IMR-90 (cell line): ENCODE measurements at regions not wholly inside any gene's neighbourhood (a gene's known extent, or its start where the extent isn't known, plus 50 kb on each side); places are given as distances from the start of the nearest gene placed in this dataset.

ENCODE experiments used
- ATAC-seq: fragments of 200-7000 bp; cut with Tn5 transposase; 2 replicates; pipeline ENCODE4 v1.9.1; 2020; ENCODE audit warnings: low read depth, mild to moderate bottlenecking, moderate library complexity
- BruUV-seq: library from RNA; stranded (reverse); fragments of 400-500 nt; replicated peaks from 2 replicates; lab custom pipeline; 2021; lab: Mats Ljungman, UMichigan
- CTCF ChIA-PET: fragments of 300-600 bp; formaldehyde crosslinking; extraction: SDS; loops from one replicate; lab custom pipeline; 2021; ENCODE audit warnings: antibody characterized with exemption; lab: Yijun Ruan, JAX
- POLR2A ChIA-PET: fragments of 300-600 bp; sonication (Branson Sonifier 250); formaldehyde crosslinking; loops from one replicate; lab custom pipeline; 2022; ENCODE audit warnings: antibody characterized with exemption; ENCODE audit not compliant: unreplicated experiment; lab: Charles Lee
- DNase-seq: peaks from one replicate; pipeline ENCODE4 v3.0.0; 2013
- H2AFZ ChIP-seq: replicated peaks from 2 replicates; pipeline ENCODE3; 2013; ENCODE audit warnings: low read length, mild to moderate bottlenecking; ENCODE audit not compliant: poor library complexity
- H2AK5ac ChIP-seq: 2 replicates; pipeline ENCODE4 v1.6.1; 2013; ENCODE audit warnings: low read depth, low read length, inconsistent platforms
- H2AK9ac ChIP-seq: replicated peaks from 2 replicates; pipeline ENCODE3; 2013; ENCODE audit warnings: mild to moderate bottlenecking, low read depth, low read length, moderate library complexity; ENCODE audit not compliant: poor library complexity
- H2BK120ac ChIP-seq: 2 replicates; pipeline ENCODE4 v1.6.1; 2013; ENCODE audit warnings: low read depth, low read length, inconsistent platforms
- H2BK15ac ChIP-seq: 3 replicates; pipeline ENCODE4 v1.6.1; 2013; ENCODE audit warnings: low read depth, low read length, inconsistent platforms
- H2BK20ac ChIP-seq: 2 replicates; pipeline ENCODE4 v1.6.1; 2013; ENCODE audit warnings: low read depth, mild to moderate bottlenecking, inconsistent platforms, low read length, moderate library complexity
- H2BK5ac ChIP-seq: 2 replicates; pipeline ENCODE4 v1.6.1; 2013; ENCODE audit warnings: mild to moderate bottlenecking, low read depth, low read length, inconsistent platforms; ENCODE audit not compliant: poor library complexity, severe bottlenecking
- H3K14ac ChIP-seq: replicated peaks from 2 replicates; pipeline ENCODE4 v1.6.1; 2013; ENCODE audit warnings: low read depth, low read length, inconsistent platforms
- H3K18ac ChIP-seq: 2 replicates; pipeline ENCODE4 v1.6.1; 2013; ENCODE audit warnings: low read depth, low read length, control low read depth
- H3K23ac ChIP-seq: 2 replicates; pipeline ENCODE4 v1.6.1; 2013; ENCODE audit warnings: low read depth, low read length, inconsistent platforms
- H3K27ac ChIP-seq: 2 replicates; pipeline ENCODE4 v1.5.1; 2013; ENCODE audit warnings: mild to moderate bottlenecking, control low read depth, low read length; ENCODE audit not compliant: insufficient read depth
- H3K27me3 ChIP-seq: 2 replicates; pipeline ENCODE4 v1.6.1; 2013; ENCODE audit warnings: low read length; ENCODE audit not compliant: control insufficient read depth, insufficient read depth
- H3K36me3 ChIP-seq: 2 replicates; pipeline ENCODE4 v1.6.1; 2013; ENCODE audit warnings: low read length, mixed read lengths; ENCODE audit not compliant: control insufficient read depth, insufficient read depth
- H3K4ac ChIP-seq: 2 replicates; pipeline ENCODE4 v1.6.1; 2013; ENCODE audit warnings: low read depth, low read length, inconsistent platforms
- H3K4me1 ChIP-seq: 2 replicates; pipeline ENCODE4 v1.6.1; 2013; ENCODE audit warnings: low read length, mixed read lengths; ENCODE audit not compliant: control insufficient read depth, insufficient read depth
- H3K4me2 ChIP-seq: 2 replicates; pipeline ENCODE4 v1.6.1; 2013; ENCODE audit warnings: low read depth, mild to moderate bottlenecking, control low read depth, low read length, moderate library complexity
- H3K4me3 ChIP-seq: 2 replicates; pipeline ENCODE4 v1.5.1; 2013; ENCODE audit warnings: low read depth, mild to moderate bottlenecking, control low read depth, low read length, moderate library complexity; ENCODE audit not compliant: insufficient read depth
- H3K56ac ChIP-seq: 2 replicates; pipeline ENCODE4 v1.6.1; 2013; ENCODE audit warnings: low read length, inconsistent platforms; ENCODE audit not compliant: insufficient read depth; ENCODE audit errors: extremely low read depth
- H3K79me1 ChIP-seq, 2 experiments: 2 replicates each; pipeline ENCODE4 v1.6.1; 2013; ENCODE audit warnings: low read length in 2 of 2, inconsistent platforms in 1 of 2, low read depth in 1 of 2
- H3K9ac ChIP-seq: 2 replicates; pipeline ENCODE4 v1.6.1; 2013; ENCODE audit warnings: low read depth, low read length, control low read depth
- H3K9me1 ChIP-seq: 2 replicates; pipeline ENCODE4 v1.6.1; 2013; ENCODE audit warnings: low read length, inconsistent platforms; ENCODE audit not compliant: insufficient read depth
- H3K9me3 ChIP-seq: 2 replicates; pipeline ENCODE4 v1.6.1; 2013; ENCODE audit warnings: low read length; ENCODE audit not compliant: control insufficient read depth, insufficient read depth
- H4K20me1 ChIP-seq: 2 replicates; pipeline ENCODE4 v1.6.1; 2013; ENCODE audit warnings: low read length, inconsistent platforms; ENCODE audit not compliant: insufficient read depth
- H4K5ac ChIP-seq: 2 replicates; pipeline ENCODE4 v1.6.1; 2013; ENCODE audit warnings: mild to moderate bottlenecking, low read depth, low read length, control low read depth
- H4K8ac ChIP-seq, 2 experiments: 2 replicates each; pipeline ENCODE4 v1.6.1; 2013; ENCODE audit warnings: low read depth in 2 of 2, low read length in 2 of 2, control low read depth in 1 of 2, inconsistent platforms in 1 of 2
- H4K91ac ChIP-seq: 2 replicates; pipeline ENCODE4 v1.6.1; 2013; ENCODE audit warnings: low read depth, low read length, inconsistent platforms; ENCODE audit not compliant: insufficient read depth
- BHLHE40 ChIP-seq: fragments of 150-350 bp; IDR thresholded peaks from 2 replicates; pipeline ENCODE4 v1.6.1; 2016; ENCODE audit warnings: mild to moderate bottlenecking, low read depth, low read length
- CEBPB ChIP-seq: IDR thresholded peaks from 2 replicates; pipeline ENCODE4 v1.6.1; 2012; ENCODE audit warnings: low read depth, low read length, improper control_type of control experiment
- CHD1 ChIP-seq: IDR thresholded peaks from 2 replicates; pipeline ENCODE4 v1.6.1; 2012; ENCODE audit warnings: low read depth, low read length, improper control_type of control experiment
- FOS ChIP-seq: fragments of 150-350 bp; IDR thresholded peaks from 2 replicates; pipeline ENCODE4 v1.6.1; 2016; ENCODE audit warnings: low read depth, low read length
- MAFK ChIP-seq: IDR thresholded peaks from 2 replicates; pipeline ENCODE4 v1.6.1; 2012; ENCODE audit warnings: low read depth, low read length, improper control_type of control experiment
- MAZ ChIP-seq: IDR thresholded peaks from 2 replicates; pipeline ENCODE4 v1.6.1; 2012; ENCODE audit warnings: low read depth, mild to moderate bottlenecking, low read length, improper control_type of control experiment, moderate library complexity, borderline replicate concordance
- MXI1 ChIP-seq: IDR thresholded peaks from 2 replicates; pipeline ENCODE4 v1.6.1; 2012; ENCODE audit warnings: low read depth, mild to moderate bottlenecking, low read length, moderate library complexity, borderline replicate concordance
- NFE2L2 ChIP-seq: fragments of 150-350 bp; IDR thresholded peaks from 2 replicates; pipeline ENCODE4 v1.6.1; 2016; ENCODE audit warnings: low read depth, mild to moderate bottlenecking, low read length
- POLR2A ChIP-seq: IDR thresholded peaks from 2 replicates; pipeline ENCODE4 v1.6.1; 2012; ENCODE audit warnings: mild to moderate bottlenecking, low read depth, low read length
- RAD21 ChIP-seq: IDR thresholded peaks from 2 replicates; pipeline ENCODE4 v1.6.1; 2012; ENCODE audit warnings: low read length, improper control_type of control experiment
- RCOR1 ChIP-seq: IDR thresholded peaks from 2 replicates; pipeline ENCODE4 v1.6.1; 2012; ENCODE audit warnings: mild to moderate bottlenecking, low read length, improper control_type of control experiment; ENCODE audit not compliant: insufficient replicate concordance
- RFX5 ChIP-seq: IDR thresholded peaks from 2 replicates; pipeline ENCODE4 v1.8.0; 2012; ENCODE audit warnings: low read depth, mild to moderate bottlenecking, low read length, moderate library complexity
- SMC3 ChIP-seq: fragments of 150-350 bp; IDR thresholded peaks from 2 replicates; pipeline ENCODE4 v1.6.1; 2016; ENCODE audit warnings: low read depth, mild to moderate bottlenecking, antibody characterized with exemption, low read length, moderate library complexity
- WGBS, 2 experiments: methylation state at CpG; one replicate each; pipeline versions ENCODE4 v1.1.5 to v1.1.7; 2013; ENCODE audit warnings: missing lambda C conversion rate in 2 of 2; ENCODE audit not compliant: insufficient read length in 1 of 2; ENCODE audit errors: extremely low coverage in 2 of 2; 5-methylcytosine and 5-hydroxymethylcytosine counted together
- dilution Hi-C: fragments of 300-500 bp; cut with HindIII; formaldehyde crosslinking; loops from one replicate; pipeline ENCODE4 v1.14.3; 2018; ENCODE audit warnings: low sequenced_read_pairs; ENCODE audit not compliant: unreplicated experiment
- in situ Hi-C: fragments of 300-500 bp; cut with MboI; formaldehyde crosslinking; loops from 3 replicates; pipeline ENCODE4 v1.14.3; 2019; ENCODE audit warnings: low sequenced_read_pairs, inconsistent platforms, mixed read lengths
- intact Hi-C: fragments of 100-400 bp; cut with micrococcal nuclease; formaldehyde crosslinking; loops from 2 replicates; pipeline ENCODE4 v1.10.0; 2022
- TF ChIP-seq, protein P1 (sequence below): fragments of 150-350 bp; IDR thresholded peaks from 2 replicates; pipeline ENCODE4 v1.6.1; 2016; ENCODE audit warnings: low read depth, mild to moderate bottlenecking, low read length, moderate library complexity, borderline replicate concordance
- TF ChIP-seq, protein P2 (sequence below): conservative IDR thresholded peaks from 2 replicates; pipeline ENCODE4 v1.5.1; 2012; ENCODE audit warnings: mild to moderate bottlenecking, low read depth, low read length, improper control_type of control experiment
- TF ChIP-seq, protein P3 (sequence below): fragments of 150-350 bp; IDR thresholded peaks from 2 replicates; pipeline ENCODE4 v1.6.1; 2017; ENCODE audit warnings: mild to moderate bottlenecking, antibody characterized with exemption, low read length, low read depth

DNA sequence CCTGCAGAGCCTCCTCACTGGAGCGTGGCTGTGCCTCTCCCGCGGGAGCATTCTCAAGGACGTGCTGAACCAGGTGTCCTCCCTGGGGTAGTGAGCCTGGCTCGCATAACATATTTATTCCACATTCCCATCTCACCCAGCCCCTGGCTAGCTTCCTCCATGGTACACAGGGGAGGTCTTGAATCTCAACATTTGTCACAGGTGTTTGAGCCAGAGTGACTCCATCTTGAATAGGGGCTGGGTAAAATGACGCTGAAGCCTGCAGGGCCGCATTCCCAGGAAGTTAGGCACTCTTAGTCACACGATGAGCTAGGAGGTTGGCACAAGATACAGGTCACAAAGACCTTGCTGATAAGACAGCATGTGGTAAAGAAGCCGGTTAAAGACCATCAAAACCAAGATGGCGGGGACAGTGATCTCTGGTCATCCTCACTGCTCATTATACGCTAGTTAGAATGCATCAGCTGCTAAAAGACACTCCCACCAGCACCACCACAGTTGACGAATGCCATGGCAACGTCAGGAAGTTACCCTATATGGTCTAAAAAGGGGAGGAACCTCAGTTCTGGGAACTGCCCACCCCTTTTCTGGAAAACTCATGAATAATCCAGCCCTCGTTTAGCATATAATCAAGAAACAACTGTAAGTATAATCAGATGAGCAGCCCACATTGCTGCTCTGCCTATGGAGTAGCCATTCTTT, 273.8 kb upstream of the IRX4 start:
- no peak overlapping the region for H3K14ac ChIP-seq
- H2BK20ac ChIP-seq: no peak overlapping the region
- H4K8ac ChIP-seq: no peak overlapping the region
- H2AK9ac ChIP-seq: no peak overlapping the region
- H3K4me1 ChIP-seq: no peaks in the 10 kb centered on the region
- H3K9ac ChIP-seq: no peak overlapping the region
- no peak overlapping the region for H3K56ac ChIP-seq
- H3K36me3 ChIP-seq: no peaks in the 10 kb centered on the region
- TF ChIP-seq RFX5: no peak
- TF ChIP-seq, protein P1, sequence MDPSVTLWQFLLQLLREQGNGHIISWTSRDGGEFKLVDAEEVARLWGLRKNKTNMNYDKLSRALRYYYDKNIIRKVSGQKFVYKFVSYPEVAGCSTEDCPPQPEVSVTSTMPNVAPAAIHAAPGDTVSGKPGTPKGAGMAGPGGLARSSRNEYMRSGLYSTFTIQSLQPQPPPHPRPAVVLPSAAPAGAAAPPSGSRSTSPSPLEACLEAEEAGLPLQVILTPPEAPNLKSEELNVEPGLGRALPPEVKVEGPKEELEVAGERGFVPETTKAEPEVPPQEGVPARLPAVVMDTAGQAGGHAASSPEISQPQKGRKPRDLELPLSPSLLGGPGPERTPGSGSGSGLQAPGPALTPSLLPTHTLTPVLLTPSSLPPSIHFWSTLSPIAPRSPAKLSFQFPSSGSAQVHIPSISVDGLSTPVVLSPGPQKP: no peak
- TF ChIP-seq RAD21: no peak
- TF ChIP-seq NFE2L2: no peak
- TF ChIP-seq RCOR1: no peak
- no peak for TF ChIP-seq CHD1
- TF ChIP-seq, protein P2, sequence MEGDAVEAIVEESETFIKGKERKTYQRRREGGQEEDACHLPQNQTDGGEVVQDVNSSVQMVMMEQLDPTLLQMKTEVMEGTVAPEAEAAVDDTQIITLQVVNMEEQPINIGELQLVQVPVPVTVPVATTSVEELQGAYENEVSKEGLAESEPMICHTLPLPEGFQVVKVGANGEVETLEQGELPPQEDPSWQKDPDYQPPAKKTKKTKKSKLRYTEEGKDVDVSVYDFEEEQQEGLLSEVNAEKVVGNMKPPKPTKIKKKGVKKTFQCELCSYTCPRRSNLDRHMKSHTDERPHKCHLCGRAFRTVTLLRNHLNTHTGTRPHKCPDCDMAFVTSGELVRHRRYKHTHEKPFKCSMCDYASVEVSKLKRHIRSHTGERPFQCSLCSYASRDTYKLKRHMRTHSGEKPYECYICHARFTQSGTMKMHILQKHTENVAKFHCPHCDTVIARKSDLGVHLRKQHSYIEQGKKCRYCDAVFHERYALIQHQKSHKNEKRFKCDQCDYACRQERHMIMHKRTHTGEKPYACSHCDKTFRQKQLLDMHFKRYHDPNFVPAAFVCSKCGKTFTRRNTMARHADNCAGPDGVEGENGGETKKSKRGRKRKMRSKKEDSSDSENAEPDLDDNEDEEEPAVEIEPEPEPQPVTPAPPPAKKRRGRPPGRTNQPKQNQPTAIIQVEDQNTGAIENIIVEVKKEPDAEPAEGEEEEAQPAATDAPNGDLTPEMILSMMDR: no peak
- TF ChIP-seq, protein P3, sequence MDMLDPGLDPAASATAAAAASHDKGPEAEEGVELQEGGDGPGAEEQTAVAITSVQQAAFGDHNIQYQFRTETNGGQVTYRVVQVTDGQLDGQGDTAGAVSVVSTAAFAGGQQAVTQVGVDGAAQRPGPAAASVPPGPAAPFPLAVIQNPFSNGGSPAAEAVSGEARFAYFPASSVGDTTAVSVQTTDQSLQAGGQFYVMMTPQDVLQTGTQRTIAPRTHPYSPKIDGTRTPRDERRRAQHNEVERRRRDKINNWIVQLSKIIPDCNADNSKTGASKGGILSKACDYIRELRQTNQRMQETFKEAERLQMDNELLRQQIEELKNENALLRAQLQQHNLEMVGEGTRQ: no peak
- no peak for TF ChIP-seq SMC3
- no peak for TF ChIP-seq MAZ
- no peak for TF ChIP-seq FOS
- no peak for TF ChIP-seq MAFK
- no peak for TF ChIP-seq MXI1
- TF ChIP-seq POLR2A: no peak
- no peak for TF ChIP-seq CEBPB
- TF ChIP-seq BHLHE40: no peak
- no peak overlapping the region for H4K91ac ChIP-seq
- no peak for DNase-seq
- intact Hi-C loops (no loop called here), in situ Hi-C loops (no loop called here), dilution Hi-C loops (no loop called here)
- CTCF ChIA-PET: no interaction called here
- H3K4ac ChIP-seq: no peak overlapping the region
- no peak overlapping the region for H3K27ac ChIP-seq
- H3K4me2 ChIP-seq: no peak overlapping the region
- no TSS peak for BruUV-seq
- H4K20me1 ChIP-seq: no peaks in the 10 kb centered on the region
- no peaks in the 10 kb centered on the region for H3K79me1 ChIP-seq
- no peak overlapping the region for H2BK5ac ChIP-seq
- WGBS, 2 experiments: 66% methylated on average over 3 of the region's 14 CpGs; no CpG with 5 or more reads in 1 of the 2 experiments
- no peak overlapping the region for H4K5ac ChIP-seq
- no peak overlapping the region for H2AFZ ChIP-seq
- no peak overlapping the region for H3K4me3 ChIP-seq
- H2AK5ac ChIP-seq: no peak overlapping the region
- H3K9me3 ChIP-seq: peaks cover 29% of the 10 kb centered on the region
- no peak overlapping the region for H2BK120ac ChIP-seq
- no peaks in the 10 kb centered on the region for H3K27me3 ChIP-seq
- no peaks in the 10 kb centered on the region for H3K9me1 ChIP-seq
- no peak overlapping the region for H3K23ac ChIP-seq
- no peak overlapping the region for H3K18ac ChIP-seq
- POLR2A ChIA-PET: no interaction called here
- ATAC-seq: no peak
- H2BK15ac ChIP-seq: no peak overlapping the region
